ENCODE measurements at regions not wholly inside any gene's neighbourhood (a gene's known extent, or its start where the extent isn't known, plus 50 kb on each side); places are given as distances from the start of the nearest gene placed in this dataset.

DNA sequence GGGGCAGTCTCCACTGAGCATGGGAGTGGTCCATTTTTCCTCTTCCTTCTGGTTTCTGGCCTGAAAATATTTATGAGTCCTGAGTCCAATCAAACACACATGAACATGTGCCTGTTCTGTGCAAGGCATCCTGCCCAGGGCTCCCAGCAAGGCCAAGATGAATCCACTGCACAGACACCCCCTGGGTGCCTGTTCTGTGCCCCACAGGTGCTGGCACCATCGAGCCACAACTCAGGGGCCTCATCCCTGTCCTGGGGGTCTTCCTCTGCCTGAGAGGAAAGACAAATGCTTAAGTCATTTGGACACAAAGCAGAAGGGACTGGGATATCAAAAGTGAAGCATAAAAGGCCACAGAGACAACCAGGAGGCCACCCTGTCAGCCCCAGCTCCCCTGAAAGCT is 87.4 kb upstream of the IQSEC1 start:
- no peak for DNase-seq (ENCODE audit: low spot score)
- no peaks in the 10 kb centered on the region for H3K9me2 ChIP-seq (ENCODE audit: insufficient read depth, low read length)
- no peaks in the 10 kb centered on the region for H3K79me2 ChIP-seq (ENCODE audit: insufficient read depth, low read depth, low read length)
- no peaks in the 10 kb centered on the region for H3K4me1 ChIP-seq (ENCODE audit: insufficient read depth, low read length, poor library complexity, severe bottlenecking)
- H4K20me1 ChIP-seq (ENCODE audit: insufficient read depth, low read length) = no peaks in the 10 kb centered on the region
- peaks cover 3% of the 10 kb centered on the region for H3K9me3 ChIP-seq (ENCODE audit: low read length)
- no peak overlapping the region for H2AFZ ChIP-seq (ENCODE audit: low read length)
- TF ChIP-seq, protein P1, sequence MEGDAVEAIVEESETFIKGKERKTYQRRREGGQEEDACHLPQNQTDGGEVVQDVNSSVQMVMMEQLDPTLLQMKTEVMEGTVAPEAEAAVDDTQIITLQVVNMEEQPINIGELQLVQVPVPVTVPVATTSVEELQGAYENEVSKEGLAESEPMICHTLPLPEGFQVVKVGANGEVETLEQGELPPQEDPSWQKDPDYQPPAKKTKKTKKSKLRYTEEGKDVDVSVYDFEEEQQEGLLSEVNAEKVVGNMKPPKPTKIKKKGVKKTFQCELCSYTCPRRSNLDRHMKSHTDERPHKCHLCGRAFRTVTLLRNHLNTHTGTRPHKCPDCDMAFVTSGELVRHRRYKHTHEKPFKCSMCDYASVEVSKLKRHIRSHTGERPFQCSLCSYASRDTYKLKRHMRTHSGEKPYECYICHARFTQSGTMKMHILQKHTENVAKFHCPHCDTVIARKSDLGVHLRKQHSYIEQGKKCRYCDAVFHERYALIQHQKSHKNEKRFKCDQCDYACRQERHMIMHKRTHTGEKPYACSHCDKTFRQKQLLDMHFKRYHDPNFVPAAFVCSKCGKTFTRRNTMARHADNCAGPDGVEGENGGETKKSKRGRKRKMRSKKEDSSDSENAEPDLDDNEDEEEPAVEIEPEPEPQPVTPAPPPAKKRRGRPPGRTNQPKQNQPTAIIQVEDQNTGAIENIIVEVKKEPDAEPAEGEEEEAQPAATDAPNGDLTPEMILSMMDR (conservative IDR thresholded peaks at IDR 0.05; ENCODE audit: low read length) = no peak
- no peak for TF ChIP-seq EZH2phosphoT487 (IDR thresholded peaks at IDR 0.05; ENCODE audit: borderline replicate concordance, low read depth, low read length)
- no peak overlapping the region for H3K27ac ChIP-seq (ENCODE audit: low read depth, low read length, poor library complexity, severe bottlenecking)
- CTCF ChIA-PET (ENCODE audit: unreplicated experiment) = no interaction called here
- BruUV-seq (replicated peaks) = no TSS peak
- POLR2A ChIA-PET = no interaction called here
- H3K4me3 ChIP-seq (ENCODE audit: low read depth, low read length, poor library complexity, severe bottlenecking) = no peak overlapping the region
- H3K36me3 ChIP-seq (ENCODE audit: insufficient read depth, low read length) = no peaks in the 10 kb centered on the region
- H3K4me2 ChIP-seq (ENCODE audit: low read length) = no peak overlapping the region
- intact Hi-C loops (cut with micrococcal nuclease; ENCODE audit: unreplicated experiment) = no loop called here

DNA sequence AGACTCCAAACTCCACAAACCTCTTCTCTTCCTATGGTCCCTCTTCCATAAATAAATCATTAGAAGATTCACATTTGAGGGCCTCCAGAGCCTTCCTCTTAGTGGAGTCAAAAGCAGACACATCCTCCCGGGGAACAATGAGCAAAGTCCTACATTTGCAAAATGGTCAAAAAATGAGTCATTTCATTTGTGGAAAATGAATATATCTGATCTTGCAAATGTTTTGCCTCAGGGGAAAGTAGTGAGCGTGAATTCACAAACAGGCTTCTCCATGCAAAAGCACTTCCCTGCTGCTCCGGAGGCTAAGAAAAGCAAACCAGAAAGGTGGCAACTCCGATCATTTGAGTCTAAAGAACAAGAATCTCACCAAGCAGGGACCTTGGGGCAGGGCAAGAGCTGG is 86.7 kb upstream of the IQSEC1 start:
- H3K4me3 ChIP-seq (ENCODE audit: low read depth, low read length, poor library complexity, severe bottlenecking) = no peak overlapping the region
- H3K9me2 ChIP-seq (ENCODE audit: insufficient read depth, low read length) = no peaks in the 10 kb centered on the region
- no peak overlapping the region for H2AFZ ChIP-seq (ENCODE audit: low read length)
- no peak for TF ChIP-seq EZH2phosphoT487 (IDR thresholded peaks at IDR 0.05; ENCODE audit: borderline replicate concordance, low read depth, low read length)
- TF ChIP-seq, protein P1 (conservative IDR thresholded peaks at IDR 0.05; ENCODE audit: low read length) = no peak
- BruUV-seq (replicated peaks) = no TSS peak
- no peaks in the 10 kb centered on the region for H3K36me3 ChIP-seq (ENCODE audit: insufficient read depth, low read length)
- H3K4me2 ChIP-seq (ENCODE audit: low read length) = no peak overlapping the region
- intact Hi-C loops (cut with micrococcal nuclease; ENCODE audit: unreplicated experiment) = no loop called here
- POLR2A ChIA-PET = no interaction called here
- H4K20me1 ChIP-seq (ENCODE audit: insufficient read depth, low read length) = no peaks in the 10 kb centered on the region
- H3K27ac ChIP-seq (ENCODE audit: low read depth, low read length, poor library complexity, severe bottlenecking) = no peak overlapping the region
- H3K79me2 ChIP-seq (ENCODE audit: insufficient read depth, low read depth, low read length) = no peaks in the 10 kb centered on the region
- H3K4me1 ChIP-seq (ENCODE audit: insufficient read depth, low read length, poor library complexity, severe bottlenecking) = no peaks in the 10 kb centered on the region
- CTCF ChIA-PET (ENCODE audit: unreplicated experiment) = no interaction called here
- H3K9me3 ChIP-seq (ENCODE audit: low read length) = peaks cover 10% of the 10 kb centered on the region
- DNase-seq (ENCODE audit: low spot score) = no peak

DNA sequence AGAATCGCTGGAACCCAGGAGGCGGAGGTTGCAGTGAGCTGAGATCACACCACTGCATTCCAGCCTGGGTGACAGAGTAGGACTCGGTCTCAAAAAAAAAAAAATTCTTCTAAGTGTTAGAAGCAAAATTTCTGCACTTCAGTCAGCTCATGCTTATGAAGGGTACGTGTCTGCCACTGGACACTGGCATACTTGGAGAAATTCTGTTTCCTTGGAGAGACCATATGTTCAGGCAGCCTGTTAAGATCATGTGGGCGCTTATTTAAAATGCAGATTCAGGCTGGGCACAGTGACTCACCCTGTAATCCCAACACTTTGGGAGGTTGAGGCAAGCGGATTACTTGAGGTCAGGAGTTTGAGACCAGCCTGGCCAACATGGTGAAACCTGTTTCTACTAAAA is 85.6 kb upstream of the IQSEC1 start:
- Histone ChIP-seq H2AFZ (ENCODE audit: low read length) (no peak overlapping the region), H3K9me3 (ENCODE audit: low read length) (peaks cover 15% of the 10 kb centered on the region), H3K9me2 (ENCODE audit: insufficient read depth, low read length) (no peaks in the 10 kb centered on the region), H3K4me3 (ENCODE audit: low read depth, low read length, poor library complexity, severe bottlenecking) (no peak overlapping the region), H3K4me1 (ENCODE audit: insufficient read depth, low read length, poor library complexity, severe bottlenecking) (no peaks in the 10 kb centered on the region), H3K27ac (ENCODE audit: low read depth, low read length, poor library complexity, severe bottlenecking) (no peak overlapping the region), H3K4me2 (ENCODE audit: low read length) (no peak overlapping the region), H4K20me1 (ENCODE audit: insufficient read depth, low read length) (no peaks in the 10 kb centered on the region), H3K36me3 (ENCODE audit: insufficient read depth, low read length) (no peaks in the 10 kb centered on the region), H3K79me2 (ENCODE audit: insufficient read depth, low read depth, low read length) (no peaks in the 10 kb centered on the region)
- BruUV-seq (replicated peaks) = no TSS peak
- no peak for TF ChIP-seq EZH2phosphoT487 (IDR thresholded peaks at IDR 0.05; ENCODE audit: borderline replicate concordance, low read depth, low read length)
- TF ChIP-seq, protein P1 (conservative IDR thresholded peaks at IDR 0.05; ENCODE audit: low read length) = no peak
- ChIA-PET POLR2A (interaction anchor here (1.2 kb wide), 1 partner anchor 26 kb away, joined by 3 read pairs; no protein-coding TSS in a partner anchor), CTCF (ENCODE audit: unreplicated experiment) (no interaction called here)
- no peak for DNase-seq (ENCODE audit: low spot score)
- intact Hi-C loops (cut with micrococcal nuclease; ENCODE audit: unreplicated experiment) = no loop called here

Measured in OCI-LY7 (cell line).